ENCODE measurements at regions not wholly inside any gene's neighbourhood (a gene's known extent, or its start where the extent isn't known, plus 50 kb on each side); places are given as distances from the start of the nearest gene placed in this dataset.

DNA sequence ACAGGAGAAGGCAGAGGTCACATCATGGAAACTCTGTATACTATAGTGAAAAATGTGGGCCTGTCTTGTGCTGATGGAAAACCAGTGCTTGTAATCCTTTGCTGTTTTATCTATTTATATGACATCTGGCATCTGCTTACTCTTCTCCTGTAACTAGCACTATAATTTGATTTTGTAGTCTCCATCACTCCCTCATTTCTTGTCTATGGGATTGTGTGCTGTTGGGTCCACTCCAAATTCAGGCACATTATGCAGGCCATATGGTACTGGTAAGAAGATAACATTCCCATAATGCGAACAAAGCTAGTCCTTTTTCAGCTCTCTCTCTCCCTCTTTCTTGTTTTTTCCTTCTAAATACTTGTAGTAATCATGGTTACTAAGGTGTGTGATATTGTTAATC lies 581.2 kb upstream of the IGFBP7 start:
- DNase-seq (ENCODE audit: low spot score) = no peak

DNA sequence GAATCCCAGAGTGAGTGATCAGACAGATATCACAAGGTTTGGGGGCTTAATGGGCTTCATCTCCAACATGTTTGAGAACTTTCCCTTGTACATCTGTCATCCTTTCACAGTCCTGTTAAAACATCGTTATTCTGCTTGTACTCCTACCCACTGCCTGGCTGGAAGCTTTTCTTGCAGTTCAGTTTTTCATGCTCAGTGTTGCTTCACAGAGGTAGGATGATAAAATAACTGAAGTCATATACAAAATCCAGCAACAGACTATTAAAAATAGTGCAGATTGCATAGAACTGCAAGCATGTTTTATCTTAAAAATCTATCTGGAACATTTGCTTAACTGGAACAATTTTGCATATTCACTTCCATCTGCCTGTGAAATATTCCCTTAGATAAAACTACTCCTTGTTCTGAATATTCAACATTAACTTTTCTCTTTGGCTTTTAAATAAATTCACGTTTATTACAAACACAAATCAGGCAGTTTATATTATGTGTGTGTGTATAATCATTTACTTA lies 579.6 kb upstream of the IGFBP7 start:
- no peak for DNase-seq (ENCODE audit: low spot score)

DNA sequence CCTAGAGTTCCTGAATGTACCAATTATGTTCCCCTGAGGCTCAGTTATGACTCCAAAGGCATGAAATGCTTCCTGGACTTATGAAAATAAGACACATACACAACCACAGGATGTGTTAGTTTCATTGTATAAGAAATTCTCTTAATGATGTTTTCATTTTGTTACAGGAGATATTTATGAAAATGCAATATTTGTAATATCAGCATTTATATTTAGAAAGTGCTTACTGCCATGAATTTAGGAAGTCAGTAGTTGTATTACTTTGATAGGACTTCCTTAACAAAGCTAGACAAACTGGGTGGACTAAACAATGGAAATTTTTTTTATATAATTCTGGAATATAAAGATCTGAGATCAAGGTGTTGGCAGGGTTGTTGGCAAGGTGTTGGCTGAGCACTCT lies 572.1 kb upstream of the IGFBP7 start:
- no peak for DNase-seq (ENCODE audit: low spot score)

DNA sequence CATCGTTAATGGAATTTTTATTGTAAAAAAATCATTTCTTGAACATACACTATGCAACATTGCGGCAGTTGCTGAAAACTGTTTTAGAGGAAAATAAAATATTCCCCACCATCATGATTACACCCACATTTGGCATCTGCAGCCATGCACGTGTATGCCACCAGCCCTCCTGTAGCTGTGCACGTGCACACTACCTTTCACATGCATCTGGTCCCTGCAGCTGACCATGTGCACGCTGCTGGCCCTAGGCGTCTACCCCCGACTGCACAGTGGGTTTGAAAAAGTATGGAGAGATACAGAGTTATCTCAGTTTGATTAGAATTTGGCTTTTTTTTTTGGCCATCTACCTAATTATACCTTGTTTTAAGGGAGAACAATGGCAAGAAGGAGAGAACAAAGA lies 569.8 kb upstream of the IGFBP7 start:
- no peak for DNase-seq (ENCODE audit: low spot score)

DNA sequence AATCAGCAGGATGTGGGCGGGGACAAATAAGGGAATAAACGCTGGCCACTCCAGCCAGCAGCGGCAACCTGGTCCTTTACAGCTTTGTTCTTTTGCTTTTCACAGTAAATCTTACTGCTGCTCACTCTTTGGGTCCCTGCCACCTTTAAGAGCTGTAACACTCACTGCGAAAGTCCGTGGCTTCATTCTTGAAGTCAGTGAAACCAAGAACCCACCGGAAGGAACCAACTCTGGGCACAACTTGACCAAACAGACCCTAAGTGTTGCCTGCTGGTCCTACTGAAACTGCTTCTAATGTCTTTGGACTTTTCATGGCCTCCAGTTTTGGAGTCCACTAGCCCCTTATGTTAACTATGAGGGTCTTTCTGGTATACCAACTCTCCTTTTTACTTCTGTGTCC lies 566.2 kb upstream of the IGFBP7 start:
- no peak for DNase-seq (ENCODE audit: low spot score)

DNA sequence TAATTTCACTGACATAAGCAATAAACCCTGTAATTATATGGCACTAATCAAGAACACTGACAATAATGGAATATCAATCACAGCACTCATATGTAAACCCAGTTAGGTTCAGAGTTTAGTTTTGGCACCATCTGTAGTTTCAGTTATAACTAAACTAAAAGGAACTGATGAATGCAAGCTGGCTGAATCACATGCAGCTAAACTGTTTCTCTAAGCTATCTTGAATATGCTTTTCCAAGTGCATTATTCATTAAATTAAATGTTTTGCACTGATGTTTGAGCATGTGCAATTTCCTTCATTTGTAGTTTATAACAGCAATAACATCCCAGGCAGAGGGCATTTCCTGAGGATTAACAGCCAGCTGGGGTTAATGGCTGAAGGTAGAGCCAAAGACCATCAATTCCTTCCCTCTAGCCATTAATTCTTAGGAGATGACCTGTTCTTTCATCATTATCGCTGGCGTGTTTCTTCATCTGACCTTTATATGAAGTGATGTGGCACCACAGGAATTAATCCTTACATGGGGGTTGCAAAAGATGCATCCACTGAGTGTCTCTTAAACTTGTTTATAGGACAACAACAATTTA lies 562.8 kb upstream of the IGFBP7 start:
- no peak for DNase-seq (ENCODE audit: low spot score)

DNA sequence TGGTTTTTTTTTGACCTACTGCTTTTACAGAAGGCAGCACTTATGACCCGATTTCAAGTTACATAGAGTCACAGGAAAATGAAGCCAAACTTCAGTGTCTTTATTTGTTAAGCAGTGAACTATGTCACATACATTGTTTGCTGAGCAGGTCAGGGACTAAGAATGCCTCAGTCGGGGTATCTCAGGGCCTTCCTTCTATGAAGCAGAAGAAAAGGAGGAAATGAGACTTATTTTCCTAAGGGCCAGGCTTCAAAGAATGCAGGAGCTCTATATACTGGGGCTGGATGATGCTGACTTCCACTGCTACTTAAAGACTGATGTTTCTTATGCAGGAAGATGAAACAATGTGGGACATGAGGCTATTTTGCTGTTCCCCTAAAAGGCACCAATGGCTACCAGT lies 558.4 kb upstream of the IGFBP7 start:
- no peak for DNase-seq (ENCODE audit: low spot score)

DNA sequence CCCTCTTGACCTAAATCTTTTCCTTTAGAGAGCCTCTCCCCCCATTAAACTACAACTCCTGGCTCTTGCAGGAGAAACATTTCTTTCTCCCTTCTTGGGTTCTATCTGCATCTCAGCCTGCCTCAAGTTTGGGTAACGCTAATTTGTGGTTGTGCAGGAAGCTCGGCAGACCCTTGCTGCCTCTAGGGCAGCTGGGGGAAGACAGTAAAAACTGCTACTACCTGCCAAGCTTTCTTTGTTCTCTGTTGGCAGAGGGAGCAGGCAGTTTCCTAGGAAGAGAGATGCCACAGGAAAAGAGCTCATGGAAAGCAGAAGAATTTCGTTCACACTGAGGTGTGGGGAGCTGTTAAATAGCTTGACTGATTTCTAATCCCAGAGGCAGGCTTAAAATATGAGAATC lies 555.6 kb upstream of the IGFBP7 start:
- DNase-seq (ENCODE audit: low spot score) = no peak

DNA sequence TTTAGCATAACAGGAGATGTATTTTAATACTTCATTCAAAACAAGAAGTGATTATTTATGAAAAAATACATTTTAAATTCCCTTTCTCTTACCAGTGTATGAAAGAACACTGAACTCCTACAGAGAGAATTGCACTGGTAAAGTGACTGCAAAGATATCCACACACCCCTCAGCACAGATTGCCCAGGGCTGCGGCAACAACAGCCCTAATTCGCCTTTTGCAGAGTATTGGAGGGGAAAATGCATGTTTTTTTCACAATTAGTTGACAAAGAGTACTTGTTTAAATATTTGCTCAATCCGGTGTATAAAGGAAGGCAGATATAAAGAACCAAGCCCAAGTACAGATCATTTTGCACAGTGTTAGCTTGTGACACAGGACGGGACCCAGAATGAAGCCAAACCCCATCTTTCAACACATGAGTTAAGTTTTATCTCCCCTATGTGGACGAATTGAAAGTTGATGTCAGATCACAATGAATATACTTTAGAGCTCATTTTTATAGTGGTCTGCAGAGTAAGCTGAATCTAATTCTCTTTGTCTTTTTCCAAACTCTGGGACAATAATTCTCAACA lies 551.4 kb upstream of the IGFBP7 start:
- DNase-seq (ENCODE audit: low spot score) = no peak

GRCh38 chr4:57658673-57659072 lies 548.5 kb upstream of the IGFBP7 start:
- no peak for DNase-seq (ENCODE audit: low spot score)

DNA sequence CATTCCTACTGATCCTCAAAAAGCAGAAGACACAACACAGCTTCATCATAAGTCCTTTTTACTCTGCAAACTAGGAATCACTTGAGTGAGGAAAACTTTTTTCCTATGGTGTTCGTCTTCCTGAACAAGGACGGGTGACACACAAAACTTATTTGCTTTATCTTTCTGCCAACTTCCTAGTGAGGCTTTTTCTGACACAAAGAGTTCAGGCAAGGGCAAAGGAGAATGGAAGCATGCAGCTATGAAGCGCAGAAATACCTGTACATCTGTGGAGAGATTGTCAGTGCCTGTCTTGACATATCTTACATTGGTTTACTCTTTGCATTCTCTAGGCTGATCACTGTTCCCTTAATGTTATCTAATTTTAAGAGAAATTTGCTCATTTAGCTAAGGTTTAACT lies 548.0 kb upstream of the IGFBP7 start:
- DNase-seq (ENCODE audit: low spot score) = no peak

DNA sequence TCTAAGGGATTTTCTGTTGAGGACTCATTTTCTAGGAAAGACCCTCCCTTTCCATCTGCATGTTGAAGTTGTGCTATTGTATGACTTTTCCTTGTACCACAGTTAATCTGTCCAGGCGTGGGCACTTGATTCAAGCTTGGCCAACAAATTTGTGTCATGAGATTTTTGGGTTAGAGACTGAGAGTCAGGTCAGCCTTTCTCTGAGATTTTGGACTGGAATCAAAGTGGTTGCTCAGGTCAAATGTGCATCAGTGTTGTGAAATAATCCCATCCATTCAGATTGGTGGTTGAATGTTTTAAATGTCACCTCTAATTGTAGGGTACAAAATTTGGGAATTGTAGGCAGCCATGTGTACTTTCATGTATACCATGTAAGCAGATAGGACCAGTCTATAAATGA lies 545.2 kb upstream of the IGFBP7 start:
- no peak for DNase-seq (ENCODE audit: low spot score)

GRCh38 chr4:57652779-57653178 lies 542.6 kb upstream of the IGFBP7 start:
- no peak for DNase-seq (ENCODE audit: low spot score)

DNA sequence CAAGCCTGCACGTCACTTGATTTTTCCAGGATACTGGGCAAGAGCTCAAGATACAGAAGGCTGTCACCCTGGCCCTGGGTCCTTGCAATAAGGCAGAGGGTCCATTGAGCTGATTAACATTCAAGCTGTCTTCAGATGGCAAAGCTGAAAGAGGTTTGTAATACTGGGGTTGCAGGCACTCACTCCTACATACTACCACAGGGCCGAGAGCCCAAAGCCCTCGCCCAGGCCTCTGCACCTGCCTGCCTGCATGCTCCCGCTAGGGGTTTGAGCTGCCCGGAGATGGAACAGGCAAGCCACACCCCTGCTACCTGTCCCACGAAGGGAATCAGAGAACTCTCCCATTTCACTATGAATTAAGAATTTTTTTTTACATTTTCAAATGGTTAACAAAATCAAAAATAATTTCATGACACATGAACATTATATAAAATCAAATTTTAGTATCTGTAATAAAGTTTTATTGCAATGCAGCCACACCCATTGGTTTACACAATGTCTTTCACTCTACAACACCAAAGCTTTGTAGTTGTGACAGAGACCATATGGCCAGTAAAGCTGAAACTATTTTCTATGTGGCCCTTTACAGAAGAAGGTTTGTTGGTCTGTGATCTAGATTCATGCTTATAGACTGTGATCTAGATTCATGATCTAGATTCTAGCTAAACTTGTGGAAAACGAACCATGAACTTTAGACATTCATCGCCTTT lies 530.4 kb upstream of the IGFBP7 start:
- no peak for DNase-seq (ENCODE audit: low spot score)

- DNase-seq (ENCODE audit: low spot score) = no peak
Measured at GRCh38 chr4:57639561-57640382, 529.6 kb upstream of the IGFBP7 start.

GRCh38 chr4:57635910-57636309 lies 525.7 kb upstream of the IGFBP7 start:
- DNase-seq (ENCODE audit: low spot score) = no peak

- DNase-seq (ENCODE audit: low spot score) = no peak
Measured at GRCh38 chr4:57633212-57633859, 523.2 kb upstream of the IGFBP7 start.

DNA sequence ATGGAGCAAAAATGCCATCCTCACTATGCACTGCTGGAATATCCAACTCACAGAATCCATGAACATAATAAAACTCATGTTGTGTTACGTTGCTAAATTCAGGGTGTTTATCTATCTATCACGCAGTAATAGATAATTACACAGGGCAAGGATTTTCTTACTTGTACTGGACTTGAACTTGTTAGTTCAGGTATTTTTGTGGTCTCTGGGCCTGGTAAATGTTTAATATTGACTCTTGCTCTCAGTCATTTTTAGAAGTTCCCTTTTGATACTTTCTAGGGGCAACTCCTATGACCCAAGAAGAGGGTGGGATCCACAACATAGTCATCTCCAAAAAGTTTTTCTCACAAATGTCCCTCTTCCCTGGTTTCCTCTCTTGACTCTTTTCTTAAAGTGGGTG lies 522.4 kb upstream of the IGFBP7 start:
- DNase-seq (ENCODE audit: low spot score) = no peak

GRCh38 chr4:57631147-57631546 lies 521.0 kb upstream of the IGFBP7 start:
- no peak for DNase-seq (ENCODE audit: low spot score)

DNA sequence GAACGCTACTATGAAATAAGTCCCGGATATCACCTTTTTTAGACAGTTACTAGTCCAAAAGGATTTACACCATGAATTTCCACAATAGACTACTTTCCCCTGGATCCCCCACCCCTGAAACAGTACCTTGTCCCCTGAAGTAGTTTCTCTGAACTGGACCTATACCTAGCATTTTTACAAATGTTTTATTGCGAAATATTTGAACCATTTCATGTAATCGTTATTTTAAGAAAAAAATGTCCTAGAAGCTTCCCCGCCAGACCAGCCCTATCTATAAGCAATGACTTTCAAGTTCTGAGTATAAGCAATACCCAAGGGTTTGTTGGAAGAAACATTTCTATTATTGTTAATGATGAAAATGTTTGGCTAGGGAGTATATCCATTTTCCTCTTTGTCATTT lies 517.8 kb upstream of the IGFBP7 start:
- no peak for DNase-seq (ENCODE audit: low spot score)

- DNase-seq (ENCODE audit: low spot score) = no peak
Measured at GRCh38 chr4:57614257-57614932, 504.2 kb upstream of the IGFBP7 start.
